ENCODE measurements at regions not wholly inside any gene's neighbourhood (a gene's known extent, or its start where the extent isn't known, plus 50 kb on each side); places are given as distances from the start of the nearest gene placed in this dataset.

DNA sequence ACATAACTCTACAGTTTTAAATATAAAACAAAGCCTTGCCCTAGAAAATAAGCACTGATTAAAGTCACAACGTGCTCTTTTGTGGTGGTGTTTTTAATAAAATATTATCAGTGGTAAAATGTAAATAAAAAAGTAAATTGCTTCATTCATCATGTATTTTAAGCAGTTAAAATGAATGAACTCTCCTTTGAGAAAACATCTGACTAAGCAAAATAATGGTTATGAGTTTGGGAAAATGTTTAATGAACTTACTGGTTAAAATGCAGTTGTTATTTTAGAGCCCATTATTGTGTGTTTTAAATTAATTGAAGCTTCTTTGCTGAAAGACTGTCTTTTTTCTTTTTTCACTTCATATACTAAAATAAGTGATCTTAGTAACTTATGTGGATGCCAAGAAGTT is 1007.5 kb upstream of the ARRDC3 start:
- no peak for DNase-seq
- 44 to 51% (median 49%) methylated on average over 1 of the region's 1 CpG for WGBS, 5 donors
- Histone ChIP-seq H3K4me3 (no peak overlapping the region), H3K36me3 (no peaks in the 10 kb centered on the region), H3K9me3 (no peaks in the 10 kb centered on the region), H3K27me3 (replicated peaks in 1 of 7) (no peaks in the 10 kb centered on the region), H3K4me1 (no peaks in the 10 kb centered on the region), H3K27ac (no peak overlapping the region)
- intact Hi-C loops (cut with DNase I; ENCODE audit: low total_unique reads), result no loop called here
- TF ChIP-seq POLR2AphosphoS5 (IDR thresholded peaks at IDR 0.05) (no peak), POLR2A (IDR thresholded peaks at IDR 0.05) (no peak)
- TF ChIP-seq, protein P1, sequence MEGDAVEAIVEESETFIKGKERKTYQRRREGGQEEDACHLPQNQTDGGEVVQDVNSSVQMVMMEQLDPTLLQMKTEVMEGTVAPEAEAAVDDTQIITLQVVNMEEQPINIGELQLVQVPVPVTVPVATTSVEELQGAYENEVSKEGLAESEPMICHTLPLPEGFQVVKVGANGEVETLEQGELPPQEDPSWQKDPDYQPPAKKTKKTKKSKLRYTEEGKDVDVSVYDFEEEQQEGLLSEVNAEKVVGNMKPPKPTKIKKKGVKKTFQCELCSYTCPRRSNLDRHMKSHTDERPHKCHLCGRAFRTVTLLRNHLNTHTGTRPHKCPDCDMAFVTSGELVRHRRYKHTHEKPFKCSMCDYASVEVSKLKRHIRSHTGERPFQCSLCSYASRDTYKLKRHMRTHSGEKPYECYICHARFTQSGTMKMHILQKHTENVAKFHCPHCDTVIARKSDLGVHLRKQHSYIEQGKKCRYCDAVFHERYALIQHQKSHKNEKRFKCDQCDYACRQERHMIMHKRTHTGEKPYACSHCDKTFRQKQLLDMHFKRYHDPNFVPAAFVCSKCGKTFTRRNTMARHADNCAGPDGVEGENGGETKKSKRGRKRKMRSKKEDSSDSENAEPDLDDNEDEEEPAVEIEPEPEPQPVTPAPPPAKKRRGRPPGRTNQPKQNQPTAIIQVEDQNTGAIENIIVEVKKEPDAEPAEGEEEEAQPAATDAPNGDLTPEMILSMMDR (IDR thresholded peaks at IDR 0.05 in 8 of 11, conservative IDR thresholded peaks at IDR 0.05 in 3 of 11), result no peak

DNA sequence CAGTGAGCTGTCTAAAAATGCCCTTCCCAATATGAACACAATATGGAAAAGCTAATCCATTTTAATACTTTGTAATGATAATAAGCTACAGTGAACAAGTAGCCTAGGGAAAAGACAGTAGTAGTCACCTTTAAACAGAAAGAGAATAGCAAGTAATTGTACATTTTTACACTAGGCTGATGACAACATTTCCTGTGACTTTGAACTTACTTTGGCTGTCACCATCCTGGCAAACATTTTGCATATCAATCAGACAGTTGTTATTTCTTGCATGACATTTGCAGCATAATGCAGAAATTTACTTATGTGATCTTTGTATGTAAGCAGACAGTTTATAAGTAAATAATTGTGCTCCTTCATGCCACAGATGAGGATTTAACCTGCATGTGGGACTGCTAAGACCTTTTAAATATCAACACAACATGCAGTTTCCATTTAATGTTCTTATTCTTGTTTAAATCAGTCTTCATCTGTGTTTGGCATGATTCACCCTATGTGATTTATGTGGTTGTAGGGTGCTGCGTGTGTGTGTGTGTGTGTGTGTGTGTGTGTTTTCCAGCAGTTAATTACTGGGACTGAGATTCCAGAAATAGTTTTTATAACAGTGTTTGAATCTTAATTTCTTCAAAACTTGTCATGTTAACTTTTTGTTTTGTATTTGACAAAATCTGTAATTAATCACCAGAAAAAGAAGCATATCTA is 997.1 kb upstream of the ARRDC3 start:
- TF ChIP-seq POLR2AphosphoS5 (IDR thresholded peaks at IDR 0.05), result no peak
- TF ChIP-seq, protein P1 (IDR thresholded peaks at IDR 0.05 in 8 of 11, conservative IDR thresholded peaks at IDR 0.05 in 3 of 11), result no peak
- H3K27me3 ChIP-seq (replicated peaks in 1 of 7), result no peaks in the 10 kb centered on the region
- no peaks in the 10 kb centered on the region for H3K36me3 ChIP-seq
- no peak overlapping the region for H3K27ac ChIP-seq
- H3K9me3 ChIP-seq, result peaks cover 0 to 3% (median 0%) of the 10 kb centered on the region in 8 donors
- DNase-seq, result no peak
- intact Hi-C loops (cut with DNase I; ENCODE audit: low total_unique reads), result no loop called here
- no peaks in the 10 kb centered on the region for H3K4me1 ChIP-seq
- H3K4me3 ChIP-seq, result no peak overlapping the region
- WGBS, 5 donors, result 18 to 75% (median 69%) methylated on average over 1 of the region's 1 CpG

DNA sequence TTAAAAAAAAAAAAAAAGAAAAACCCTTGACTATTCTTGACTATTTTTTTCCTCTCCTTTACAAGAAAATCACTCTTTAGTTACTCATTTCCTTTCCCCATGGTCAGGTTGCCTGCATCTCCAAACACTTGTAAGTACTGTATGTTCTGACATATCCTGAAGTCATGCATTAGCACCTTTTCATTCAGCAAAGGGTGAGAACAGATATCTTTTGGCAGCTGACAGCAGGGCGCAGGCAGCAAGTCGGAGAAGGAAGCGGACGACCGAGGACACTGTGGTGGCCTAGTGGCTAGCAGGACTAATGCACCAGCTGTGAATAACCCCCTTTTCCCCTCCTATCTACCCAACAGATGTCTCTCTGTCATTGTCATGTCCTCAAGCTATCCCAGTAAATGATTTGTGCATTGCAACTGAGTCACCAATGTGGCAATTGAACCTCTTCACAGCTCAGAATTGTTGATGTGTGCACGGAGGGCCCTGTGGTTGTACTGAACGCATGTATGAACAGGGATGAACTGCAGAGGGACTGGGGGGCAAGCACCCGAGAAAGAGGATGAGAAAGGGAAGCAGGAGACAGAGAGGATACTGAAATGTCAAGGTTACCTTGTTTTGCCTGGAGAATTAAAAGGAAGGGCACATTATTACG is 996.0 kb upstream of the ARRDC3 start:
- WGBS, 5 donors, result 52 to 68% (median 54%) methylated on average over 9 of the region's 9 CpGs
- intact Hi-C loops (cut with DNase I; ENCODE audit: low total_unique reads), result no loop called here
- Histone ChIP-seq H3K9me3 (peaks cover 0 to 12% (median 0%) of the 10 kb centered on the region in 8 donors), H3K36me3 (no peaks in the 10 kb centered on the region), H3K27me3 (replicated peaks in 1 of 7) (no peaks in the 10 kb centered on the region), H3K4me3 (no peak overlapping the region), H3K4me1 (no peaks in the 10 kb centered on the region), H3K27ac (no peak overlapping the region)
- DNase-seq, result no peak
- TF ChIP-seq POLR2A (IDR thresholded peaks at IDR 0.05) (no peak), POLR2AphosphoS5 (IDR thresholded peaks at IDR 0.05) (no peak)
- TF ChIP-seq, protein P1 (IDR thresholded peaks at IDR 0.05 in 8 of 11, conservative IDR thresholded peaks at IDR 0.05 in 3 of 11), result no peak

DNA sequence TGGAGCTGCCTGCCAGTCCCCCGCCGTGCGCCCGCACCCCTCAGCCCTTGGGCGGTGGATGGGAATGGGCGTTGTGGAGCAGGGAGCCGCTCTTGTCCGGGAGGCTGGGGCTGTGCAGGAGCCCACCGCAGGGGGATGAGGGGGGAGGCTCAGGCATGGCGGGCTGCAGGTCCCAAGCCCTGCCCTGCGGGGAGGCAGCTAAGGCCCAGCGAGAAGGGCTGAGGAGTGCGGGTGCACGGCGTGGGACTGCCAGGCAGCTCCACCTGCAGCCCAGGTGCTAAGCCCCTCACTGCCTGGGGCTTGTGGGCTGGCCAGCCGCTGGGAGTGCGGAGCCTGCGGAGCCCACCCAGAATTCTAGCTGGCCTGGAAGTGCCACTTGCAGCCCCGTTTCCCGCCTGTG is 991.7 kb upstream of the ARRDC3 start:
- H3K9me3 ChIP-seq, result peaks cover 0 to 12% (median 0%) of the 10 kb centered on the region in 8 donors
- no peaks in the 10 kb centered on the region for H3K27me3 ChIP-seq (replicated peaks in 1 of 7)
- H3K27ac ChIP-seq, result no peak overlapping the region
- intact Hi-C loops (cut with DNase I; ENCODE audit: low total_unique reads), result no loop called here
- no peaks in the 10 kb centered on the region for H3K4me1 ChIP-seq
- 93 to 96% (median 94%) methylated on average over 12 to 20 of the region's 20 CpGs for WGBS, 5 donors
- TF ChIP-seq, protein P1 (IDR thresholded peaks at IDR 0.05 in 8 of 11, conservative IDR thresholded peaks at IDR 0.05 in 3 of 11), result no peak
- no peak for TF ChIP-seq POLR2AphosphoS5 (IDR thresholded peaks at IDR 0.05)
- no peak for TF ChIP-seq POLR2A (IDR thresholded peaks at IDR 0.05)
- H3K36me3 ChIP-seq, result no peaks in the 10 kb centered on the region
- no peak overlapping the region for H3K4me3 ChIP-seq
- DNase-seq, result no peak

Data from spleen (tissue), 11 donors.